Fibroblast of the aortic adventitia (primary cell): ENCODE measurements at regions not wholly inside any gene's neighbourhood (a gene's known extent, or its start where the extent isn't known, plus 50 kb on each side); places are given as distances from the start of the nearest gene placed in this dataset.

Source experiments
- DNase-seq: peaks from one replicate; pipeline ENCODE4 v3.0.0-alpha.2; 2010; ENCODE audit warnings: low read depth
- H3K4me3 ChIP-seq: 2 replicates; pipeline ENCODE4 v1.5.1; 2011; ENCODE audit warnings: low read depth, mild to moderate bottlenecking, control low read depth, low read length, moderate library complexity
- CTCF ChIP-seq: IDR thresholded peaks from 2 replicates; pipeline ENCODE4 v1.5.1; 2011; ENCODE audit warnings: mild to moderate bottlenecking, low read length, control low read depth, inconsistent platforms; ENCODE audit not compliant: insufficient read depth

DNA sequence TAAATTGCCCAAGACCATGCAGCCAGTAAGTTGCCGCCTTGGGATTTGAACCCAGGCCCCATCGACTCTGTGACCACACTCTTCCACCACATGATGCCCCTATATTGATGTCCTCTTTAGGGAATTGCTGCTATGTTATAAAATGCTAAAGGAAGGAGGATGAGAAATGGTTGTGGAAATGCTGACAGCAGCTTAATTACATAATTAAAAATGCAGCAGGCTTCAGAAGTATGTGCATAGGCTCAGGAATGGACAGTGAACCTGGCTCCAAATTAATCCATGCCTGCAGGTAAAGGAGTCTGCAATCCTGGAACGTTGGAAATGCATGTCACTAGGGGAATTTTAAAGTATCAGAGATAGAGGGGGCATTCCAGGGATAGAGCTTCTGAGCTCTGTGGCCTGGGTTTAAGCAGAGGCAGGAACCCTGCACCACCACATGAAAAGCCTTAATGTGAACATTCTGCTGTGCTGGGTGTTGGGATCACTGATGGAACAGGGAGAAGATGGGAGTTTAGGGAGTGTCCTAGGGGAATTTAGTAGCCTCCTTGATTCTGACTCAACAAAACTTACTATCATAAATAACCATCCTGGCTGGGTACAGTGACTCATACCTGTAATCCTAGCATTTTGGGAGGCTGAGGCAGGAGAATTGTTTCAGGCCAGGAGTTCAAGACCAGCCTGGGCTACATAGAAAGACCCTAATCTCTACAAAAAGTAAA, 76.1 kb upstream of the CCDC85A start:
- TF ChIP-seq CTCF: no peak
- no peak overlapping the region for H3K4me3 ChIP-seq

GRCh38 chr2:56108806-56109205, 75.0 kb upstream of the CCDC85A start:
- TF ChIP-seq CTCF: no peak
- no peak overlapping the region for H3K4me3 ChIP-seq
- no peak for DNase-seq

More for the DNA sequence above, 76.1 kb upstream of the CCDC85A start:
- no peak for DNase-seq

- H3K4me3 ChIP-seq: no peak overlapping the region
- no peak for DNase-seq
- TF ChIP-seq CTCF: no peak
Measured at GRCh38 chr2:56109994-56110393, 73.8 kb upstream of the CCDC85A start.

- no peak for TF ChIP-seq CTCF
- DNase-seq: no peak
- H3K4me3 ChIP-seq: no peak overlapping the region
Measured at GRCh38 chr2:56113382-56113975, 70.3 kb upstream of the CCDC85A start.

DNA sequence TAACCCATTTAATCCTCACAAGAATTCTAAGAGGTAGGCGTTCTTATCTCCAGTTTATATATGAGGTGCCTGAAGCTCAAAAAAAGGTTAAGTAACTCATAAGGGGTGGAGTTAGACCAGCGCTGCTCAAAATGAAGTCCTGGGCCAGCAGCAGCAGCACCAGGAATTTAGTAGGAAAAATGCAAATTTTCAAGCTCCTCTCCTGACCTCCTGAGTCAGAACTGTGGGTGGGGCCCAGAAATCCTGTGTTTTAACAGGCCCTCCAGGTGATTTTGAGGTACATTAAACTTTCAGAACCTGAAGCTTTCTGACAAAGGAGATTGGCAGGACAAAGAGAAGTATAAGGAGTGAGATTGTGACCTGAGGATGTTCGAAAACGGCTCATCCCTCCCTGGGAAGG, 66.0 kb upstream of the CCDC85A start:
- no peak for TF ChIP-seq CTCF
- DNase-seq: no peak
- no peak overlapping the region for H3K4me3 ChIP-seq

DNA sequence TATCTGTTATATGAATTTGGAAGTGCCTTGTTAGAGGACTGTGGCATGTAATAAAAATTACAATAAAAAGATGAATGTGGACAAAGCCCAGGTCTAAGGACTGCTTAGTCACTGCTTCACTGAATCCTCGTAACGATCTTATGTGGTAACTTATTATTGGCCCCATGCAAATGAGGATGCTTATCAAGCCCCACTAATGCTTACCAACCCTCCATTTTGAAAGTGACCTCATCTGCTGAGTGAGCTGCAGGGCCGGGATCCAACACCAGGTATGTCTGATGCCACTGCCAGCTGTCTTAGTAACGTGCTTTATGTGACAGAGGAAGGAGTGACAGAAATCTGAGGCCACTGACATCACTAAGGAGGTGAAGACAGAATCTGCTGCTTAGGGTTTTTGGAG, 65.3 kb upstream of the CCDC85A start:
- no peak for DNase-seq
- TF ChIP-seq CTCF: no peak
- H3K4me3 ChIP-seq: no peak overlapping the region
